CD8-positive, alpha-beta memory T cell (primary cell): ENCODE measurements at regions not wholly inside any gene's neighbourhood (a gene's known extent, or its start where the extent isn't known, plus 50 kb on each side); places are given as distances from the start of the nearest gene placed in this dataset.
"Not testable (repeated sequence)": the region's sequence is repeated elsewhere in the genome, so short reads cannot be mapped to it uniquely, and the experiment has no call there.

Experiments
- CTCF ChIA-PET: fragments of 350-600 bp; sonication (Branson Sonifier 250); formaldehyde crosslinking; loops from one replicate; lab custom pipeline; 2021; ENCODE audit warnings: antibody characterized with exemption; lab: Charles Lee
- POLR2A ChIA-PET: fragments of 350-600 bp; sonication (Branson Sonifier 250); formaldehyde crosslinking; loops from one replicate; lab custom pipeline; 2021; ENCODE audit warnings: antibody characterized with exemption; lab: Charles Lee
- DNase-seq, 5 donors: peaks; one replicate each; pipeline versions ENCODE4 v3.0.0 to v3.0.0-alpha.2; 2020 to 2022; ENCODE audit warnings: mixed read lengths in 1 of 5
- H3K27ac ChIP-seq: one replicate; pipeline ENCODE4 v1.7.0; 2013; ENCODE audit warnings: low read depth, mild to moderate bottlenecking, low read length, moderate library complexity
- H3K27me3 ChIP-seq: 2 replicates; pipeline ENCODE4 v1.7.0; 2013; ENCODE audit warnings: low read length, mild to moderate bottlenecking; ENCODE audit not compliant: insufficient read depth, poor library complexity, severe bottlenecking
- H3K36me3 ChIP-seq: 2 replicates; pipeline ENCODE4 v1.7.0; 2013; ENCODE audit warnings: mild to moderate bottlenecking, low read length, moderate library complexity; ENCODE audit not compliant: insufficient read depth
- H3K4me1 ChIP-seq: 2 replicates; pipeline ENCODE4 v1.7.0; 2013; ENCODE audit warnings: mild to moderate bottlenecking, low read length, moderate library complexity; ENCODE audit not compliant: insufficient read depth
- H3K4me3 ChIP-seq: 2 replicates; pipeline ENCODE4 v1.7.0; 2013; ENCODE audit warnings: mild to moderate bottlenecking, low read length
- H3K9me3 ChIP-seq: 2 replicates; pipeline ENCODE4 v1.7.0; 2013; ENCODE audit warnings: mild to moderate bottlenecking, low read length
- H3K27ac Mint-ChIP-seq, 8 donors: one replicate each; pipeline ENCODE4 v1.8.0; 2020 to 2021; ENCODE audit warnings: mixed read lengths in 8 of 8, mild to moderate bottlenecking in 6 of 8, inconsistent platforms in 3 of 8, moderate library complexity in 3 of 8
- H3K27me3 Mint-ChIP-seq, 2 donors: one replicate each; pipeline ENCODE4 v1.8.0; 2020 to 2021; ENCODE audit warnings: mixed read lengths in 2 of 2, mild to moderate bottlenecking in 1 of 2, moderate library complexity in 1 of 2
- H3K36me3 Mint-ChIP-seq, 3 donors: one replicate each; pipeline ENCODE4 v1.8.0; 2020 to 2021; ENCODE audit warnings: mixed read lengths in 3 of 3, inconsistent platforms in 1 of 3, mild to moderate bottlenecking in 1 of 3
- H3K4me1 Mint-ChIP-seq, 3 donors: one replicate each; pipeline ENCODE4 v1.8.0; 2020 to 2021; ENCODE audit warnings: mixed read lengths in 3 of 3, inconsistent platforms in 1 of 3, mild to moderate bottlenecking in 1 of 3
- H3K4me3 Mint-ChIP-seq, 7 donors: one replicate each; pipeline ENCODE4 v1.8.0; 2020 to 2021; ENCODE audit warnings: mixed read lengths in 7 of 7, mild to moderate bottlenecking in 6 of 7, moderate library complexity in 4 of 7, inconsistent platforms in 2 of 7
- H3K9me3 Mint-ChIP-seq, 5 donors: one replicate each; pipeline ENCODE4 v1.8.0; 2020 to 2022; ENCODE audit warnings: mixed read lengths in 5 of 5, mild to moderate bottlenecking in 3 of 5, moderate library complexity in 2 of 5, inconsistent platforms in 1 of 5

DNA sequence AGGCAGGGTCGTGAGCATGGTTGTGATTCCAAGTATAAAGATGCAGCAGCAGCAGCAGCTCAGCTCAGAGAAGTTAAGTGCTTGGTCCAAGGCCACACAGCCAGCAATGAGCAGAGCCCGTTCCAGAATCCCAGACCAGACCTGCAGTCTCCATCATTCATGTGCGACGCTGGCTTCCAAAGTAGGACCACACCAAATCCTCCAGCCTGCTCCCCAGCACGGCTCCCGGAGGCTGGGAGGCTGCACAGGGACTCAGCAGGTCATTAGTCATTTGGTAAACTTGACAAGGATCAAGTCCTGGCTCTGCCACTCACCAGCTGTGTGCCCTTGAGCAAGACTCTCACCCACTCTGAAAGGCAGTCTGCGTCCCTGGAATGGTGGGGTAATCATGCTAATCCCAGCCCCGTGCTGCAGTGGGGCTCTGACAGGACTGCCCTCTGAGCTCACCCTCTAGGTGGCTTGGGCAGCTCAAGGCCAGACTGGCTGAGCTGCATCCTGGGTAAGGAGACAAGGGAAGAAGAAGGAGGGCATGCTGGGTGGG lies 95.1 kb upstream of the TMEM132E start:
- Histone ChIP-seq H3K9me3 (no peaks in the 10 kb centered on the region), H3K27me3 (peaks cover 6% of the 10 kb centered on the region), H3K36me3 (no peaks in the 10 kb centered on the region), H3K4me1 (no peaks in the 10 kb centered on the region), H3K27ac (no peak overlapping the region), H3K4me3 (no peak overlapping the region)
- CTCF ChIA-PET: no interaction called here
- no peak for DNase-seq
- Mint-ChIP-seq H3K4me1 (no peaks in the 10 kb centered on the region), H3K27me3 (peaks cover 18 to 57% of the 10 kb centered on the region in 2 donors), H3K4me3 (no peak overlapping the region), H3K9me3 (no peaks in the 10 kb centered on the region), H3K27ac (no peak overlapping the region), H3K36me3 (no peaks in the 10 kb centered on the region)
- POLR2A ChIA-PET: no interaction called here

DNA sequence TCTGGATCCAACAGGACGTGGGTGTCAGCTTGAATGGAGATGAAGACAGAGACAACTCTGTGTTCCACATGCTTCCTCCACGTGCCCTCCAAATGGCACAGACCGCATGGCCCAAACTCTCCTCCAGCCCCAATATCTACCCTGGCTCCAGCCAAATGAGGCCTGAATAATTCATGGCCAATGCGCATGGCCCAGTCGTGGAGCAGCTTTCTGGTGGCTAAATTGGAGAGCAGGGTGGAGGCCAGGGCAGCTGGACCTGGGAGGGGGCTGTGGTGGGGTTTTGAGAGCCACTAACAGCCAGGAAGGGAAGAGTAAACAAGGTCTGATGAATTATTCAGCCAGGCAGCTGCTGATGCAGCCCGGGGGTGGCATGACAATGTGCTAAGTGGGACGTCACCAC lies 96.7 kb upstream of the TMEM132E start:
- CTCF ChIA-PET: no interaction called here
- POLR2A ChIA-PET: no interaction called here
- no peak for DNase-seq
- Histone ChIP-seq H3K4me3 (no peak overlapping the region), H3K4me1 (no peaks in the 10 kb centered on the region), H3K36me3 (no peaks in the 10 kb centered on the region), H3K27ac (no peak overlapping the region), H3K27me3 (peaks cover 6% of the 10 kb centered on the region), H3K9me3 (no peaks in the 10 kb centered on the region)
- H3K9me3 Mint-ChIP-seq: no peaks in the 10 kb centered on the region
- no peaks in the 10 kb centered on the region for H3K4me1 Mint-ChIP-seq
- H3K27me3 Mint-ChIP-seq: peaks cover 12 to 47% of the 10 kb centered on the region in 2 donors
- H3K4me3 Mint-ChIP-seq: no peak overlapping the region
- no peaks in the 10 kb centered on the region for H3K36me3 Mint-ChIP-seq
- H3K27ac Mint-ChIP-seq: no peak overlapping the region

DNA sequence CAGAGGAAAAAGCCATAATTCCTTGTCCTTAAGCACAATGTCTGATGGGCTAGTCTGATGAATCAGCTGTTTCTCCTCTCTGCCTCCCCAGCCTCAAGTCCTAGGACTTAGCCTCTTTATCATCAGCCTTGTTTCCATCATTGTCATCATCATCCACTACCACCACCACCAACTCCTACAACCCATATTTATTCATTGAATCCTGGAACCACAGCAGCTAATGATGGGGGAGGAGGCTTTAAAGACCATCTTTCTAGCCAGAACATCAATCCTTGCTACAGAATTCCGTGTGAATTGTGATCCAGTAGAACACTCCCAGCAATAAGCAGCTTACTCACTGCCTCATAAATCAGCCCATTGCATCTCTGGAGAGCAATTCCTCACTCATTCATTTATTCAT lies 97.6 kb upstream of the TMEM132E start:
- Histone ChIP-seq H3K9me3 (no peaks in the 10 kb centered on the region), H3K27ac (no peak overlapping the region), H3K4me3 (no peak overlapping the region), H3K27me3 (peaks cover 6% of the 10 kb centered on the region), H3K36me3 (no peaks in the 10 kb centered on the region), H3K4me1 (no peaks in the 10 kb centered on the region)
- no peak overlapping the region for H3K4me3 Mint-ChIP-seq
- no peaks in the 10 kb centered on the region for H3K4me1 Mint-ChIP-seq
- no peaks in the 10 kb centered on the region for H3K36me3 Mint-ChIP-seq
- H3K27ac Mint-ChIP-seq: no peak overlapping the region
- POLR2A ChIA-PET: no interaction called here
- H3K27me3 Mint-ChIP-seq: peaks cover 10 to 38% of the 10 kb centered on the region in 2 donors
- no peak for DNase-seq
- CTCF ChIA-PET: no interaction called here
- no peaks in the 10 kb centered on the region for H3K9me3 Mint-ChIP-seq

DNA sequence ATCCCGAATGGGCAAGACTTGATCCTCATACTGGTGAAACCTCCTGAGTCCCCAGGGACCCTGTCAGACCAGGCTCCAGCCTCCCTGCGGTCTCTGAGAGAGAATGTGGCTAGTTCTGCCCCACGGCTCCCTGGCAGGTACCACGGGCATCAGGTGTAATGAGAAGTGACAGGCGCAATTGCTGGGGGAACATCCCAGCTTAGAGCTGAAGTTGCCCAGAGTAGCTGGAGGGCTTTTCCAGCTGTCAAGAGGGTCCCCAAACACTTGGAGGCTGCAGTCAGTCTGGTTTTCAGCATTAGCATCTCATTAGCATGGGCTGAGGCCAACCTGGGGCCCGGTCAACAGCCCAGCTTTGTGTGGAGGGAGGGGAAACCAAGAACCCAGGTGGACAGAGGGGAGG lies 100.0 kb upstream of the TMEM132E start:
- POLR2A ChIA-PET: no interaction called here
- H3K4me1 Mint-ChIP-seq: no peaks in the 10 kb centered on the region
- CTCF ChIA-PET: no interaction called here
- H3K27ac ChIP-seq: no peak overlapping the region
- H3K27me3 ChIP-seq: peaks cover 6% of the 10 kb centered on the region
- H3K4me3 Mint-ChIP-seq: no peak overlapping the region
- no peak for DNase-seq
- H3K9me3 ChIP-seq: no peaks in the 10 kb centered on the region
- peaks cover 10 to 41% of the 10 kb centered on the region in 2 donors for H3K27me3 Mint-ChIP-seq
- H3K36me3 Mint-ChIP-seq: no peaks in the 10 kb centered on the region
- H3K9me3 Mint-ChIP-seq: no peaks in the 10 kb centered on the region
- H3K4me1 ChIP-seq: no peaks in the 10 kb centered on the region
- H3K4me3 ChIP-seq: no peak overlapping the region
- H3K27ac Mint-ChIP-seq: no peak overlapping the region
- no peaks in the 10 kb centered on the region for H3K36me3 ChIP-seq

DNA sequence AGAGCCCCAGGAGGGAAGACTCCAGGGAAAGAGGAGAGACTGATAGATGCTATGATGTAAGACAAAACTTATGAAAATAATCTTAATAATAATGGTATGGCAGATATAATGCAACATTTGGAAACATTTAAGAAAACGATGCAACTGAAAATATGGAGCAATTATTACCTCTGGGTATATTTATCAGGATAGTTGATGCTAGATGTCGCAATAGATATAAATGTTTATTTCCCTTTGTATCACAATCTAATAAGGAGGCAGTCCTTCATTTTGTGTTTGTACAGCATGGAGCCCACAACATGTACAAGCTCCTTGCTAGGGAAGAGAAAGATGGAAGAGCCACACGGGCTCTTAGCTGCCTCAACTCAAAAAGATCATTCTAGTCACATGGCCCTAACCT lies 101.1 kb upstream of the TMEM132E start:
- POLR2A ChIA-PET: no interaction called here
- Histone ChIP-seq H3K27me3 (peaks cover 6% of the 10 kb centered on the region), H3K9me3 (no peaks in the 10 kb centered on the region), H3K4me1 (no peaks in the 10 kb centered on the region), H3K27ac (no peak overlapping the region), H3K36me3 (no peaks in the 10 kb centered on the region), H3K4me3 (no peak overlapping the region)
- CTCF ChIA-PET: no interaction called here
- no peak overlapping the region for H3K27ac Mint-ChIP-seq
- no peaks in the 10 kb centered on the region for H3K9me3 Mint-ChIP-seq
- no peaks in the 10 kb centered on the region for H3K36me3 Mint-ChIP-seq
- H3K4me1 Mint-ChIP-seq: no peaks in the 10 kb centered on the region
- peaks cover 10 to 36% of the 10 kb centered on the region in 2 donors for H3K27me3 Mint-ChIP-seq
- no peak overlapping the region for H3K4me3 Mint-ChIP-seq
- DNase-seq: no peak

DNA sequence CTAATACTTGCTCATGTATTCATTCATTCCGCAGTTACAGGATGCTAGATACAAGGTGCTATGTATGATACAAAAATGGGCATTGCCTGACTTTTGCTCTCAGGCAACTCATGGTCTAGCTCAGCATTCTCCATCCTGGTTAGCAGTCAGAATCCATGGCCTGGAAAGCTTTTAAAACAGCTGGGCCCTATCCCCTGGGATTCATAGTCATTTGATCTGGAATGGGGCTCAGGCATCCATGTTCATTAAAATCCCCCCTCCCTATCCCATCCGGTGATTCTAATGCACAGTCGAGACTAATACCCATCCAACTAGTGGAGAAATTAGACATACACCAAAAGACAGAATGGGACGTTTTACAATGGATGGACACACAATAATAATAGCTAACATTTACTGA lies 104.1 kb upstream of the TMEM132E start:
- Mint-ChIP-seq H3K4me1 (no peaks in the 10 kb centered on the region), H3K36me3 (no peaks in the 10 kb centered on the region), H3K27ac (no peak overlapping the region), H3K27me3 (peaks cover 8 to 26% of the 10 kb centered on the region in 2 donors), H3K9me3 (no peaks in the 10 kb centered on the region), H3K4me3 (no peak overlapping the region)
- Histone ChIP-seq H3K27ac (no peak overlapping the region), H3K27me3 (peaks cover 4% of the 10 kb centered on the region), H3K4me1 (no peaks in the 10 kb centered on the region), H3K4me3 (no peak overlapping the region), H3K9me3 (no peaks in the 10 kb centered on the region), H3K36me3 (no peaks in the 10 kb centered on the region)
- no peak for DNase-seq
- POLR2A ChIA-PET: no interaction called here
- CTCF ChIA-PET: no interaction called here

DNA sequence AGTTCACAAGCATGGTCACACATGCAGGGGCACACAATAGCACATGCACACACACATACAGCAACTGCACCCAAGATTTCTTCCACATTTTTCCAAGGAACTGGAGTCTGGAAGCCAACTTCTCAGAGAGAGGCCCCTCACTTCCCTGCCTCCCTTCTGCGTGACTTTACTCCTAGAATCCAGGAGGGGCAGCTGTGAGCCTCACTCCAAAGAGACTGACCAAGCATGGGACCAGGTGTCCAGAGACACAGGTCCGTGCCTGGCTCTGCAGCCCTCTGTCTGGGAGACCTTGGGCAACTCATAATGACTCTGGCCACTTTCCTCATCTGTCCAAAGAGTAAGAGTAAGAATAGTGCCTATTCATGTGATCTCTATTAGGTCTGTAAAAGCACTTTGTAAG lies 104.7 kb upstream of the TMEM132E start:
- ChIA-PET POLR2A (no interaction called here), CTCF (no interaction called here)
- Histone ChIP-seq H3K27me3 (peaks cover 4% of the 10 kb centered on the region), H3K4me3 (no peak overlapping the region), H3K9me3 (no peaks in the 10 kb centered on the region), H3K36me3 (no peaks in the 10 kb centered on the region), H3K4me1 (no peaks in the 10 kb centered on the region), H3K27ac (no peak overlapping the region)
- H3K36me3 Mint-ChIP-seq: no peaks in the 10 kb centered on the region
- H3K4me3 Mint-ChIP-seq: no peak overlapping the region
- no peak for DNase-seq
- no peaks in the 10 kb centered on the region for H3K9me3 Mint-ChIP-seq
- peaks cover 8 to 26% of the 10 kb centered on the region in 2 donors for H3K27me3 Mint-ChIP-seq
- H3K4me1 Mint-ChIP-seq: no peaks in the 10 kb centered on the region
- H3K27ac Mint-ChIP-seq: peak overlapping the region in 3 of 8 donors; percentile 9 to 47 (median 20)

DNA sequence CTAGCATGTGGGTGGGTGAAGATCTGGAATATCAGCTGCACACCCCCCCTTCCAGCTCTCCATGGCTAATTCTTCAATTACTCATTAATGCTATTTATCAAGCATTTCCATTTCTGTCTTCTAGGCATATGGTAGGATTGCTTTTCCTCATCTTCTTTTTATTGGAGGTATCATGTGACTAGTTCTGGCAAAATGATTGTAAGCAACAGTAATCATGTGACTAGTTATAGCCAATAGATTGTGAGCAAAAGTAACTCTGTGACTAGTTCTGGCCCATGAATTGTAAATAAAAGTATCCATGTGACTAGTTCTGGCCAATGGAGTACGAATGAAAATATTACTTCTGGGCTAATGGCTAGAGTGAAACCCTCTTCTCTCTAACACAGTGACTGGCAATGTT lies 107.0 kb upstream of the TMEM132E start:
- no peak for DNase-seq
- Mint-ChIP-seq H3K9me3 (no peaks in the 10 kb centered on the region), H3K36me3 (no peaks in the 10 kb centered on the region), H3K27me3 (peaks cover 8 to 26% of the 10 kb centered on the region in 2 donors), H3K27ac (no peak overlapping the region), H3K4me3 (no peak overlapping the region), H3K4me1 (no peaks in the 10 kb centered on the region)
- Histone ChIP-seq H3K36me3 (no peaks in the 10 kb centered on the region), H3K4me3 (no peak overlapping the region), H3K9me3 (no peaks in the 10 kb centered on the region), H3K4me1 (no peaks in the 10 kb centered on the region), H3K27me3 (peaks cover 4% of the 10 kb centered on the region), H3K27ac (no peak overlapping the region)
- ChIA-PET POLR2A (no interaction called here), CTCF (no interaction called here)

DNA sequence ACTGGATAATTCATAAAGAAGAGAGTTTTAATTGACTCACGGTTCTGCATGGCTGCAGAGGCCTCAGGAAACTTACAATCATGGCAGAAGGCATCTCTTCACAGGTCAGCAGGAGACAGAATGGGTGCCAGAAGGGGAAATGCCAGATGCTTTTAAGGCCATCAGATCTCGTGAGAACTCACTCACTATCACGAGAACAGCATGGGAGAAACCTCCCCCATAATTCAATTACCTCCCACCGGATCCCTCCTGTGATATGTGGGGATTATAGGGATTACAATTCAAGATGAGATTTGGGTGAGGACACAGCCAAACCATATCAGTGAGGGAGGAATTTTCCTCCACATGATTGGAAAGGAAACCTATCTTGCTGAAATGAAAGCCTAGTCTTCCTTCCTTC lies 108.1 kb upstream of the TMEM132E start:
- CTCF ChIA-PET, H3K4me3 Mint-ChIP-seq, H3K36me3 Mint-ChIP-seq, H3K27me3 ChIP-seq, DNase-seq, H3K36me3 ChIP-seq, H3K9me3 ChIP-seq, H3K9me3 Mint-ChIP-seq, H3K4me1 Mint-ChIP-seq, H3K27ac ChIP-seq, POLR2A ChIA-PET, H3K27ac Mint-ChIP-seq, H3K4me3 ChIP-seq, H3K4me1 ChIP-seq: not testable (repeated sequence)
- H3K27me3 Mint-ChIP-seq: peaks cover 9 to 26% of the 10 kb centered on the region in 2 donors
